ENCODE measurements at regions not wholly inside any gene's neighbourhood (a gene's known extent, or its start where the extent isn't known, plus 50 kb on each side); places are given as distances from the start of the nearest gene placed in this dataset.

GRCh38 chr18:70553936-70554260 lies 265.1 kb downstream of the SOCS6 start:
- TF ChIP-seq CTCF (IDR thresholded peaks at IDR 0.05; ENCODE audit: poor library complexity) = no peak
- no peak for TF ChIP-seq EZH2 (IDR thresholded peaks at IDR 0.05; ENCODE audit: borderline replicate concordance)
- no peak for TF ChIP-seq EZH2phosphoT487 (IDR thresholded peaks at IDR 0.05; ENCODE audit: low read depth, severe bottlenecking, unreplicated experiment)
